H9 (cell line): ENCODE measurements at regions not wholly inside any gene's neighbourhood (a gene's known extent, or its start where the extent isn't known, plus 50 kb on each side); places are given as distances from the start of the nearest gene placed in this dataset.

Experiments used
- DNase-seq: peaks from one replicate; pipeline ENCODE4 v3.0.0-alpha.2; 2017
- H2AFZ ChIP-seq: one replicate; pipeline ENCODE4 v1.6.1; 2013; ENCODE audit warnings: mild to moderate bottlenecking, low read length, control low read depth, moderate library complexity
- H2AK5ac ChIP-seq: 2 replicates; pipeline ENCODE4 v1.6.1; 2013; ENCODE audit warnings: low read length, control low read depth, mixed read lengths; ENCODE audit not compliant: insufficient read length
- H2BK120ac ChIP-seq: one replicate; pipeline ENCODE4 v1.6.1; 2013; ENCODE audit warnings: low read depth, mild to moderate bottlenecking, low read length, control low read depth, inconsistent platforms; ENCODE audit not compliant: poor library complexity, severe bottlenecking
- H2BK12ac ChIP-seq: 2 replicates; pipeline ENCODE4 v1.6.1; 2013; ENCODE audit warnings: low read length, control low read depth, mixed read lengths, low read depth; ENCODE audit not compliant: insufficient read length
- H2BK15ac ChIP-seq: 2 replicates; pipeline ENCODE4 v1.6.1; 2013; ENCODE audit warnings: low read depth, low read length, control low read depth
- H2BK20ac ChIP-seq: one replicate; pipeline ENCODE4 v1.6.1; 2013; ENCODE audit warnings: low read depth, mild to moderate bottlenecking, low read length, control low read depth, inconsistent platforms; ENCODE audit not compliant: poor library complexity, severe bottlenecking
- H2BK5ac ChIP-seq: 2 replicates; pipeline ENCODE4 v1.6.1; 2013; ENCODE audit warnings: low read length, control low read depth, mixed read lengths; ENCODE audit not compliant: insufficient read length
- H3K14ac ChIP-seq: 2 replicates; pipeline ENCODE4 v1.6.1; 2013; ENCODE audit warnings: low read length, control low read depth; ENCODE audit not compliant: insufficient read depth
- H3K18ac ChIP-seq: 2 replicates; pipeline ENCODE4 v1.6.1; 2013; ENCODE audit warnings: low read depth, mild to moderate bottlenecking, mixed read lengths, low read length, control low read depth; ENCODE audit not compliant: insufficient read length
- H3K23ac ChIP-seq: 2 replicates; pipeline ENCODE4 v1.6.1; 2013; ENCODE audit warnings: low read length, control low read depth, mixed read lengths, low read depth; ENCODE audit not compliant: insufficient read length
- H3K23me2 ChIP-seq: 2 replicates; pipeline ENCODE4 v1.6.1; 2013; ENCODE audit warnings: low read depth, mild to moderate bottlenecking, mixed read lengths, low read length, control low read depth; ENCODE audit not compliant: insufficient read length, poor library complexity, severe bottlenecking
- H3K27ac ChIP-seq: 2 replicates; pipeline ENCODE4 v1.5.1; 2013; ENCODE audit warnings: low read length, control low read depth, mixed read lengths, low read depth; ENCODE audit not compliant: insufficient read length
- H3K27me3 ChIP-seq: 2 replicates; pipeline ENCODE4 v1.6.1; 2013; ENCODE audit warnings: low read length, control low read depth, inconsistent platforms; ENCODE audit not compliant: insufficient read depth
- H3K4ac ChIP-seq: 2 replicates; pipeline ENCODE4 v1.6.1; 2013; ENCODE audit warnings: low read depth, mild to moderate bottlenecking, control low read depth, inconsistent platforms, low read length, moderate library complexity
- H3K4me1 ChIP-seq: 2 replicates; pipeline ENCODE4 v1.6.1; 2013; ENCODE audit warnings: low read length, control low read depth, inconsistent platforms; ENCODE audit not compliant: insufficient read depth
- H3K4me2 ChIP-seq: 2 replicates; pipeline ENCODE4 v1.6.1; 2013; ENCODE audit warnings: low read length, control low read depth, mixed read lengths; ENCODE audit not compliant: insufficient read length, insufficient read depth
- H3K56ac ChIP-seq: 2 replicates; pipeline ENCODE4 v1.6.1; 2013; ENCODE audit warnings: low read depth, mild to moderate bottlenecking, mixed read lengths, low read length, control low read depth; ENCODE audit not compliant: insufficient read length
- H3K79me1 ChIP-seq: 2 replicates; pipeline ENCODE4 v1.6.1; 2013; ENCODE audit warnings: low read depth, mild to moderate bottlenecking, moderate library complexity, low read length, control low read depth, inconsistent platforms; ENCODE audit not compliant: insufficient read depth, poor library complexity, severe bottlenecking
- H3K79me2 ChIP-seq: 2 replicates; pipeline ENCODE4 v1.6.1; 2013; ENCODE audit warnings: low read length, control low read depth, inconsistent platforms; ENCODE audit not compliant: insufficient read depth
- H3K9ac ChIP-seq: 2 replicates; pipeline ENCODE4 v1.6.1; 2013; ENCODE audit warnings: low read length, control low read depth, mixed read lengths; ENCODE audit not compliant: insufficient read length; ENCODE audit errors: extremely low read depth
- H3K9me3 ChIP-seq: one replicate; pipeline ENCODE4 v1.6.1; 2013; ENCODE audit warnings: low read depth, low read length, inconsistent platforms; ENCODE audit not compliant: control insufficient read depth
- H3T11ph ChIP-seq: one replicate; pipeline ENCODE4 v1.6.1; 2013; ENCODE audit warnings: mild to moderate bottlenecking, low read length, control low read depth, inconsistent platforms
- H4K20me1 ChIP-seq: one replicate; pipeline ENCODE4 v1.6.1; 2013; ENCODE audit not compliant: control insufficient read depth, insufficient read length, insufficient read depth
- H4K5ac ChIP-seq: 2 replicates; pipeline ENCODE4 v1.6.1; 2013; ENCODE audit warnings: low read depth, mild to moderate bottlenecking, mixed read lengths, low read length, control low read depth; ENCODE audit not compliant: insufficient read length
- H4K8ac ChIP-seq: replicated peaks from 2 replicates; pipeline ENCODE4 v1.6.1; 2013; ENCODE audit warnings: low read length, control low read depth, mixed read lengths, low read depth; ENCODE audit not compliant: insufficient read length
- H4K91ac ChIP-seq: 2 replicates; pipeline ENCODE4 v1.6.1; 2013; ENCODE audit warnings: low read depth, mild to moderate bottlenecking, moderate library complexity, mixed read lengths, low read length, control low read depth; ENCODE audit not compliant: insufficient read length
- H3K27ac Mint-ChIP-seq, 3 experiments: 2 replicates in 2 of 3; 3 replicates in 1 of 3; pipeline ENCODE4 v1.8.0; 2020 to 2021; ENCODE audit warnings: mixed read lengths in 3 of 3, mild to moderate bottlenecking in 1 of 3, moderate library complexity in 1 of 3
- H3K27me3 Mint-ChIP-seq: 2 replicates; pipeline ENCODE4 v1.8.0; 2021; ENCODE audit warnings: low read depth, mild to moderate bottlenecking, moderate library complexity, mixed read lengths
- H3K36me3 Mint-ChIP-seq, 3 experiments: 2 replicates in 2 of 3; 3 replicates in 1 of 3; pipeline ENCODE4 v1.8.0; 2020 to 2021; ENCODE audit warnings: low read depth in 3 of 3, mixed read lengths in 3 of 3; ENCODE audit not compliant: insufficient read depth in 1 of 3
- H3K4me1 Mint-ChIP-seq, 2 experiments: 2 replicates each; pipeline ENCODE4 v1.8.0; 2020; ENCODE audit warnings: mixed read lengths in 2 of 2
- H3K4me3 Mint-ChIP-seq, 2 experiments: 2 replicates in 1 of 2; 3 replicates in 1 of 2; pipeline ENCODE4 v1.8.0; 2020 to 2021; ENCODE audit warnings: mild to moderate bottlenecking in 2 of 2, mixed read lengths in 2 of 2, moderate library complexity in 1 of 2
- H3K9me3 Mint-ChIP-seq, 2 experiments: 2 replicates in 1 of 2; 3 replicates in 1 of 2; pipeline ENCODE4 v1.8.0; 2020; ENCODE audit warnings: mild to moderate bottlenecking in 2 of 2, mixed read lengths in 2 of 2, moderate library complexity in 1 of 2
- CTCF ChIP-seq: fragments of 200-600 bp; sonication (generic); conservative IDR thresholded peaks from 3 replicates; pipeline ENCODE4 v1.8.0; 2021; ENCODE audit warnings: antibody characterized with exemption, mild to moderate bottlenecking
- WGBS: extraction: QIAGEN DNeasy Blood & Tissue Kit; methylation state at CpG from one replicate; pipeline ENCODE4 v1.1.7; 2013; ENCODE audit warnings: missing lambda C conversion rate, low lambda C conversion rate, mixed read lengths; ENCODE audit not compliant: insufficient read length; ENCODE audit errors: extremely low coverage; 5-methylcytosine and 5-hydroxymethylcytosine counted together

- Histone ChIP-seq H3K4me1 (no peaks in the 10 kb centered on the region; the same call in 1 of the 2 replicates), H3K27me3 (no peaks in the 10 kb centered on the region), H2AK5ac (no peak overlapping the region), H2BK12ac (no peak overlapping the region), H2BK15ac (no peak overlapping the region), H3T11ph (no peak overlapping the region), H2BK20ac (no peak overlapping the region), H3K79me2 (no peaks in the 10 kb centered on the region), H3K9me3 (no peaks in the 10 kb centered on the region), H3K23me2 (no peaks in the 10 kb centered on the region), H2BK120ac (no peak overlapping the region), H3K79me1 (no peaks in the 10 kb centered on the region), H4K5ac (no peak overlapping the region), H2AFZ (no peak overlapping the region), H3K9ac (no peak overlapping the region), H4K91ac (no peak overlapping the region), H4K8ac (no peak overlapping the region), H3K4ac (no peak overlapping the region), H4K20me1 (no peaks in the 10 kb centered on the region), H3K18ac (no peak overlapping the region), H3K14ac (no peak overlapping the region), H3K56ac (no peak overlapping the region), H2BK5ac (no peak overlapping the region), H3K23ac (no peak overlapping the region), H3K27ac (no peak overlapping the region), H3K4me2 (no peak overlapping the region)
- H3K4me3 Mint-ChIP-seq = no peak overlapping the region
- no peak for TF ChIP-seq CTCF
- H3K36me3 Mint-ChIP-seq = no peaks in the 10 kb centered on the region
- no peak overlapping the region for H3K27ac Mint-ChIP-seq
- peaks cover 8% of the 10 kb centered on the region in 2 experiments for H3K4me1 Mint-ChIP-seq
- WGBS = no CpG with 5 or more reads among the region's 4 CpGs
- DNase-seq = no peak
- H3K27me3 Mint-ChIP-seq = peaks cover 23% of the 10 kb centered on the region
- peaks cover 0 to 3% of the 10 kb centered on the region in 2 experiments; a peak in 1 of 5 replicates for H3K9me3 Mint-ChIP-seq
Observed at GRCh38 chr16:26736084-26736483, 330.6 kb upstream of the C16orf82 start.
